T-helper 2 cell treated with Interferon-gamma antibody and Interleukin-4, amounts not matched to agents 100 ng/mL and 5 ng/mL, for 36 hours (primary cell): ENCODE measurements at regions not wholly inside any gene's neighbourhood (a gene's known extent, or its start where the extent isn't known, plus 50 kb on each side); places are given as distances from the start of the nearest gene placed in this dataset.

Experiments used
- intact Hi-C: fragments of 100-400 bp; cut with micrococcal nuclease; formaldehyde crosslinking; loops from one replicate; pipeline ENCODE4 v1.15.1; 2023

GRCh38 chrX:137483554-137483953, 82.4 kb upstream of the ZIC3 start:
- intact Hi-C loops: no loop called here

- intact Hi-C loops: no loop called here
Measured at GRCh38 chrX:137482136-137482535, 83.8 kb upstream of the ZIC3 start.

- intact Hi-C loops: no loop called here
Measured at GRCh38 chrX:137479386-137479785, 86.5 kb upstream of the ZIC3 start.

GRCh38 chrX:137441711-137442110, 124.2 kb upstream of the ZIC3 start:
- intact Hi-C loops: no loop called here

GRCh38 chrX:137432609-137433008, 133.3 kb upstream of the ZIC3 start:
- intact Hi-C loops: loop anchor here (10.0 kb wide), 1 partner anchor 592 kb away; no protein-coding TSS in a partner anchor

GRCh38 chrX:137431693-137432488, 134.0 kb upstream of the ZIC3 start:
- intact Hi-C loops: loop anchor here (10.0 kb wide), 1 partner anchor 593 kb away; no protein-coding TSS in a partner anchor

- intact Hi-C loops: loop anchor here (10.0 kb wide), 1 partner anchor 594 kb away; no protein-coding TSS in a partner anchor
Measured at GRCh38 chrX:137430984-137431475, 134.9 kb upstream of the ZIC3 start.

- intact Hi-C loops: loop anchor here (10.0 kb wide), 1 partner anchor 594 kb away; no protein-coding TSS in a partner anchor
Measured at GRCh38 chrX:137430301-137430700, 135.6 kb upstream of the ZIC3 start.

- intact Hi-C loops: loop anchor here (2.0 to 5.0 kb wide), 2 partner anchors 118 to 138 kb away; partner anchors contain the start of gene ZIC3
Measured at GRCh38 chrX:137428766-137429591, 136.9 kb upstream of the ZIC3 start.

- intact Hi-C loops: loop anchor here (2.0 to 5.0 kb wide), 2 partner anchors 119 to 139 kb away; partner anchors contain the start of gene ZIC3
Measured at GRCh38 chrX:137428221-137428661, 137.7 kb upstream of the ZIC3 start.

- intact Hi-C loops: loop anchor here (2.0 to 5.0 kb wide), 2 partner anchors 119 to 139 kb away; partner anchors contain the start of gene ZIC3
Measured at GRCh38 chrX:137427816-137428215, 138.1 kb upstream of the ZIC3 start.

- intact Hi-C loops: loop anchor here (5.0 kb wide), 1 partner anchor 120 kb away; no protein-coding TSS in a partner anchor
Measured at GRCh38 chrX:137427426-137427778, 138.5 kb upstream of the ZIC3 start.

- intact Hi-C loops: loop anchor here (5.0 kb wide), 1 partner anchor 120 kb away; no protein-coding TSS in a partner anchor
Measured at GRCh38 chrX:137426695-137427425, 139.1 kb upstream of the ZIC3 start.

GRCh38 chrX:137425986-137426385, 139.9 kb upstream of the ZIC3 start:
- intact Hi-C loops: loop anchor here (2.0 to 5.0 kb wide), 2 partner anchors 121 to 149 kb away; no protein-coding TSS in a partner anchor

- intact Hi-C loops: loop anchor here (2.0 to 5.0 kb wide), 2 partner anchors 122 to 149 kb away; no protein-coding TSS in a partner anchor
Measured at GRCh38 chrX:137425273-137425902, 140.5 kb upstream of the ZIC3 start.

GRCh38 chrX:137424679-137425078, 141.2 kb upstream of the ZIC3 start:
- intact Hi-C loops: loop anchor here (2.0 to 5.0 kb wide), 2 partner anchors 123 to 150 kb away; no protein-coding TSS in a partner anchor

GRCh38 chrX:137423241-137423640, 142.7 kb upstream of the ZIC3 start:
- intact Hi-C loops: no loop called here

GRCh38 chrX:137418086-137418485, 147.8 kb upstream of the ZIC3 start:
- intact Hi-C loops: no loop called here

- intact Hi-C loops: no loop called here
Measured at GRCh38 chrX:137413190-137413589, 152.7 kb upstream of the ZIC3 start.
